ENCODE measurements at regions not wholly inside any gene's neighbourhood (a gene's known extent, or its start where the extent isn't known, plus 50 kb on each side); places are given as distances from the start of the nearest gene placed in this dataset.

GRCh38 chr12:91555436-91556415, 373.1 kb upstream of the DCN start:
- H3K27me3 ChIP-seq (ENCODE audit: control insufficient read depth, insufficient read depth, low read length), result no peaks in the 10 kb centered on the region
- no peaks in the 10 kb centered on the region for H3K36me3 ChIP-seq (ENCODE audit: control insufficient read depth, insufficient read depth, low read length)
- DNase-seq (ENCODE audit: low read depth), result no peak
- TF ChIP-seq CTCF (IDR thresholded peaks at IDR 0.05; ENCODE audit: insufficient read depth, low read length, poor library complexity, severe bottlenecking), result no peak
- no peak overlapping the region for H3K4me3 ChIP-seq (ENCODE audit: low read depth, low read length)

- no peak overlapping the region for H3K4me3 ChIP-seq (ENCODE audit: low read depth, low read length)
- DNase-seq (ENCODE audit: low read depth), result no peak
- no peaks in the 10 kb centered on the region for H3K27me3 ChIP-seq (ENCODE audit: control insufficient read depth, insufficient read depth, low read length)
- no peak for TF ChIP-seq CTCF (IDR thresholded peaks at IDR 0.05; ENCODE audit: insufficient read depth, low read length, poor library complexity, severe bottlenecking)
- H3K36me3 ChIP-seq (ENCODE audit: control insufficient read depth, insufficient read depth, low read length), result no peaks in the 10 kb centered on the region
These were observed 369.3 kb upstream of the DCN start for GRCh38 chr12:91551927-91552326.

GRCh38 chr12:91551242-91551641, 368.6 kb upstream of the DCN start:
- Histone ChIP-seq H3K36me3 (ENCODE audit: control insufficient read depth, insufficient read depth, low read length) (no peaks in the 10 kb centered on the region), H3K27me3 (ENCODE audit: control insufficient read depth, insufficient read depth, low read length) (no peaks in the 10 kb centered on the region), H3K4me3 (ENCODE audit: low read depth, low read length) (no peak overlapping the region)
- DNase-seq (ENCODE audit: low read depth), result no peak
- no peak for TF ChIP-seq CTCF (IDR thresholded peaks at IDR 0.05; ENCODE audit: insufficient read depth, low read length, poor library complexity, severe bottlenecking)

GRCh38 chr12:91542666-91543065, 360.0 kb upstream of the DCN start:
- Histone ChIP-seq H3K36me3 (ENCODE audit: control insufficient read depth, insufficient read depth, low read length) (no peaks in the 10 kb centered on the region), H3K27me3 (ENCODE audit: control insufficient read depth, insufficient read depth, low read length) (no peaks in the 10 kb centered on the region)

DNA sequence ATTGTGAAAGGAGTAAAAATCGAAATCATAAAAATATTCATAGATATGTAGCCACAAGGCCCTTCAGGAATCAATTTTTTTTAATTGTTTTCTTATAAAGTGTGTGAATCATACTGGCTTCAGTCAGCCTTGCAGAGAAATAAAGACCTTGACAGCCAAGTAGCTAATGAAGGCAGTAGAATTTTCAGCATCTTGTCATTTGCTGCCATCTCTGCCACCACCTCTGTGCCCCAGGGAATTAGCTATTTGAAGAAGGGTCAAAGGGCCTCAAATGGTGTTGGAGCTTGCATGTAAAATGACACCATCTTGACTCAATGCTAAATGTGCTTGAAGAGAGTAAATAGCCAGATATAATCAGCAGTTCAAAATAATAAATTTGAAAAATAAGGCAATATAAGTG, 359.4 kb upstream of the DCN start:
- H3K27me3 ChIP-seq (ENCODE audit: control insufficient read depth, insufficient read depth, low read length), result no peaks in the 10 kb centered on the region
- H3K36me3 ChIP-seq (ENCODE audit: control insufficient read depth, insufficient read depth, low read length), result no peaks in the 10 kb centered on the region
- DNase-seq (ENCODE audit: low read depth), result no peak
- no peak for TF ChIP-seq CTCF (IDR thresholded peaks at IDR 0.05; ENCODE audit: insufficient read depth, low read length, poor library complexity, severe bottlenecking)
- H3K4me3 ChIP-seq (ENCODE audit: low read depth, low read length), result no peak overlapping the region

More at GRCh38 chr12:91542666-91543065, 360.0 kb upstream of the DCN start:
- no peak for TF ChIP-seq CTCF (IDR thresholded peaks at IDR 0.05; ENCODE audit: insufficient read depth, low read length, poor library complexity, severe bottlenecking)
- no peak for DNase-seq (ENCODE audit: low read depth)
- no peak overlapping the region for H3K4me3 ChIP-seq (ENCODE audit: low read depth, low read length)
